CD4-positive, alpha-beta memory T cell (primary cell): ENCODE measurements at regions not wholly inside any gene's neighbourhood (a gene's known extent, or its start where the extent isn't known, plus 50 kb on each side); places are given as distances from the start of the nearest gene placed in this dataset.

Source experiments
- CTCF ChIA-PET: fragments of 350-600 bp; sonication (Branson Sonifier 250); formaldehyde crosslinking; loops from one replicate; lab custom pipeline; 2021; ENCODE audit warnings: inconsistent platforms; ENCODE audit not compliant: partially characterized antibody; lab: Charles Lee
- POLR2A ChIA-PET: fragments of 350-600 bp; sonication (Branson Sonifier 250); formaldehyde crosslinking; loops from one replicate; lab custom pipeline; 2021; ENCODE audit not compliant: partially characterized antibody; lab: Charles Lee
- DNase-seq, 5 donors: peaks; one replicate each; pipeline versions ENCODE4 v3.0.0 to v3.0.0-alpha.2; 2020 to 2022; ENCODE audit warnings: mixed read lengths in 1 of 5
- H3K27ac ChIP-seq: one replicate; pipeline ENCODE4 v1.7.0; 2013; ENCODE audit warnings: low read depth, low read length
- H3K27me3 ChIP-seq: 2 replicates; pipeline ENCODE4 v1.7.0; 2013; ENCODE audit warnings: mild to moderate bottlenecking, low read length, moderate library complexity; ENCODE audit not compliant: insufficient read depth
- H3K36me3 ChIP-seq: 2 replicates; pipeline ENCODE4 v1.7.0; 2013; ENCODE audit warnings: mild to moderate bottlenecking, low read length, moderate library complexity; ENCODE audit not compliant: insufficient read depth
- H3K4me1 ChIP-seq: 2 replicates; pipeline ENCODE4 v1.7.0; 2013; ENCODE audit warnings: mild to moderate bottlenecking, low read length, moderate library complexity; ENCODE audit not compliant: insufficient read depth
- H3K4me3 ChIP-seq, 2 donors: one replicate each; pipeline ENCODE4 v1.7.0; 2013; ENCODE audit warnings: low read length in 2 of 2, mild to moderate bottlenecking in 1 of 2
- H3K9me3 ChIP-seq, 2 donors: one replicate each; pipeline ENCODE4 v1.7.0; 2013; ENCODE audit warnings: low read length in 2 of 2, control low read depth in 1 of 2; ENCODE audit not compliant: control insufficient read depth in 1 of 2
- H3K27ac Mint-ChIP-seq, 7 donors: one replicate each; pipeline ENCODE4 v1.8.0; 2020 to 2021; ENCODE audit warnings: mixed read lengths in 7 of 7, mild to moderate bottlenecking in 6 of 7, inconsistent platforms in 3 of 7, moderate library complexity in 3 of 7
- H3K27me3 Mint-ChIP-seq, 2 donors: one replicate each; pipeline ENCODE4 v1.8.0; 2020 to 2021; ENCODE audit warnings: mixed read lengths in 2 of 2
- H3K36me3 Mint-ChIP-seq, 2 donors: one replicate each; pipeline ENCODE4 v1.8.0; 2020 to 2021; ENCODE audit warnings: mixed read lengths in 2 of 2, inconsistent platforms in 1 of 2, mild to moderate bottlenecking in 1 of 2
- H3K4me1 Mint-ChIP-seq, 4 donors: one replicate each; pipeline ENCODE4 v1.8.0; 2020 to 2021; ENCODE audit warnings: mixed read lengths in 4 of 4, mild to moderate bottlenecking in 1 of 4
- H3K4me3 Mint-ChIP-seq, 8 donors: one replicate each; pipeline ENCODE4 v1.8.0; 2020 to 2021; ENCODE audit warnings: mixed read lengths in 8 of 8, mild to moderate bottlenecking in 7 of 8, moderate library complexity in 6 of 8, inconsistent platforms in 3 of 8
- H3K9me3 Mint-ChIP-seq, 8 donors: one replicate each; pipeline ENCODE4 v1.8.0; 2020 to 2021; ENCODE audit warnings: mixed read lengths in 8 of 8, mild to moderate bottlenecking in 5 of 8, inconsistent platforms in 3 of 8, moderate library complexity in 1 of 8
- intact Hi-C: fragments of 100-400 bp; cut with micrococcal nuclease; formaldehyde crosslinking; loops from one replicate; pipeline ENCODE4 v1.15.1; 2023

DNA sequence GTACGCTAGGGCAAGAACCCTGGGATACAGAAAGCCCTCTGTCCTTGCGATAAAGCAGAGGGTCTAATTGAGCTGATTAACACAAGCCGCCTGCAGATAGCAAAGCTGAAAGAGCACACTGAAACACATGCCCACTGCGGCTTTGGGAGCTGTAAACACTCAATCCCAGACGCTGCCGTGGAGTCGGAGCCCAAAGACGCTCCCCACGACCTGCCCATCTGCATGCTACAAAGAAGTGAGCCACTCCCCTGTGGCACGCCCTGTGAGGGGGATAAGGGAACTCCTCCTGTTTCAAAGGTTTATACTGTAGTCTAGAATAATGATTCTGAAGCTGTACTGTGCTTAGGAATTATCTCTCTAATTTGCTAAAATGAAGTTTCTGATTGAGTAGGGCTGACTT is 985.6 kb upstream of the GHITM start:
- Histone ChIP-seq H3K36me3 (no peaks in the 10 kb centered on the region), H3K27ac (no peak overlapping the region), H3K27me3 (no peaks in the 10 kb centered on the region), H3K4me1 (no peaks in the 10 kb centered on the region), H3K4me3 (no peak overlapping the region), H3K9me3 (no peaks in the 10 kb centered on the region)
- H3K36me3 Mint-ChIP-seq, result no peaks in the 10 kb centered on the region
- ChIA-PET CTCF (no interaction called here), POLR2A (no interaction called here)
- no peak overlapping the region for H3K4me3 Mint-ChIP-seq
- peaks cover 0 to 10% (median 5%) of the 10 kb centered on the region in 8 donors for H3K9me3 Mint-ChIP-seq
- no peak for DNase-seq
- H3K27me3 Mint-ChIP-seq, result no peaks in the 10 kb centered on the region
- no peaks in the 10 kb centered on the region for H3K4me1 Mint-ChIP-seq
- H3K27ac Mint-ChIP-seq, result no peak overlapping the region
- intact Hi-C loops, result no loop called here

- intact Hi-C loops, result no loop called here
- CTCF ChIA-PET, result no interaction called here
- Histone ChIP-seq H3K36me3 (no peaks in the 10 kb centered on the region), H3K27ac (no peak overlapping the region), H3K4me3 (no peak overlapping the region), H3K4me1 (no peaks in the 10 kb centered on the region), H3K27me3 (no peaks in the 10 kb centered on the region), H3K9me3 (no peaks in the 10 kb centered on the region)
- Mint-ChIP-seq H3K4me1 (no peaks in the 10 kb centered on the region), H3K27me3 (no peaks in the 10 kb centered on the region), H3K27ac (no peak overlapping the region), H3K9me3 (peaks cover 0 to 5% (median under 1%) of the 10 kb centered on the region in 8 donors), H3K36me3 (no peaks in the 10 kb centered on the region), H3K4me3 (no peak overlapping the region)
- POLR2A ChIA-PET, result no interaction called here
- DNase-seq, result no peak
These were observed 975.2 kb upstream of the GHITM start for GRCh38 chr10:83164156-83164555.

DNA sequence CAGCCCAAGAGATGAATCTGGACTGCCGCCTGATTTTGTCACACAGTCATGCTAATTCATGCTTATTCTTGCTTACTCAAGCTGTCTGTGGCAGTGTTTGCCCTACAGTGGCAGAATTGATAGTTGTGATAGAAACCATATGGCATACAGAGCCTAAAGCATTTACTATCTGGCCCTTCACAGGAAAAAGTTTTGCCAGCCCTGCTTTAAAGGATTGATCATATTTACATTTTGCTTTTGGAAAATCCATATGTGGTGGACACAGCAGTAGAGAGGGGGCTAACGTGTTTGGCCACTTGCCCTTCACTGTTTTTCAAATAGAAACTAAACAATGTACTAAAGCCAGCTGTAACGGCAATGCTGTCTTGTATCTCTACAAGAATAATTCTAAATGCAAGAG is 974.0 kb upstream of the GHITM start:
- Mint-ChIP-seq H3K9me3 (peaks cover 0 to 5% (median 1%) of the 10 kb centered on the region in 8 donors), H3K36me3 (no peaks in the 10 kb centered on the region), H3K4me1 (no peaks in the 10 kb centered on the region), H3K27ac (no peak overlapping the region), H3K4me3 (no peak overlapping the region), H3K27me3 (no peaks in the 10 kb centered on the region)
- POLR2A ChIA-PET, result no interaction called here
- Histone ChIP-seq H3K4me1 (no peaks in the 10 kb centered on the region), H3K9me3 (no peaks in the 10 kb centered on the region), H3K36me3 (no peaks in the 10 kb centered on the region), H3K27ac (no peak overlapping the region), H3K4me3 (no peak overlapping the region), H3K27me3 (no peaks in the 10 kb centered on the region)
- intact Hi-C loops, result no loop called here
- CTCF ChIA-PET, result no interaction called here
- DNase-seq, result no peak

DNA sequence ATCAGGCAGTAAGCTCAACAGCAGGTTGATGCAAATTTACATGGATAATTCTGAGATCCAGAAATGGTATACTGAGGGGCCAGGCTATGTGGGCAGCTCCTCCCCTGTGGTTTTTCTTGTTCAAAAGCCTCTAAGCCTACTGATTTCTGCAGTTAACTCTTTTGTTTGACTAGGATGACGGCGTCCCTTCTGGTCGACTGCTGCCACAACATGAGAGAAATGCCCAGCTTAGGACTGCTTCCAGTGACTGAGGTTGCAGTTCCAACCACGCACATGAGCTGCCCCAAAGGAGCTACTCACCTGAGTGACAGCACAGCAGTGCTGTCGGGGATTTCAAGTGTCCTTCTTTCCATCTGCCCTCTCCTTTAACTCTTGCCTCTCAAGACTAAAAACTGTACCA is 973.0 kb upstream of the GHITM start:
- no peaks in the 10 kb centered on the region for H3K27me3 Mint-ChIP-seq
- DNase-seq, result no peak
- Histone ChIP-seq H3K27me3 (no peaks in the 10 kb centered on the region), H3K4me1 (no peaks in the 10 kb centered on the region), H3K36me3 (no peaks in the 10 kb centered on the region), H3K4me3 (no peak overlapping the region), H3K27ac (no peak overlapping the region), H3K9me3 (no peaks in the 10 kb centered on the region)
- ChIA-PET POLR2A (no interaction called here), CTCF (no interaction called here)
- no peak overlapping the region for H3K4me3 Mint-ChIP-seq
- H3K9me3 Mint-ChIP-seq, result peaks cover 0 to 5% (median 1%) of the 10 kb centered on the region in 8 donors
- no peaks in the 10 kb centered on the region for H3K36me3 Mint-ChIP-seq
- no peaks in the 10 kb centered on the region for H3K4me1 Mint-ChIP-seq
- intact Hi-C loops, result no loop called here
- H3K27ac Mint-ChIP-seq, result no peak overlapping the region

DNA sequence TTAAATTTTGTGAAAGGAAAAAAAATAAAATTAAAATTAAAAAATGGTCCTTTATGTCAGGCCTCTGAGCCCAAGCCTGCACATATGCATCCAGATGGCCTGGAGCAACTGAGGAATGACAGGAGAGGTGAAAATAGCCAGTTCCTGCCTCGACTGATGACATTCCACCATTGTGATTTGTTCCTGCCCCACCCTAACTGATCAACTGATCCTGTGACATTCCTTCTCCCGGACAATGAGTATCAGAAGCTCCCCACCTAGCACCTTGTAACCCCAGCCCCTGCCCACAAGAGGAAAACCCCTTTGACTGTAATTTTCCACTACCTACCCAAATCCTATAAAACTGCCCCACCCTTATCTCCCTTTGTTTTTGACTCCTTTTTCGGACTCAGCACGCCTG is 972.2 kb upstream of the GHITM start:
- intact Hi-C loops, result no loop called here
- Histone ChIP-seq H3K27me3 (no peaks in the 10 kb centered on the region), H3K9me3 (no peaks in the 10 kb centered on the region), H3K4me1 (no peaks in the 10 kb centered on the region), H3K4me3 (no peak overlapping the region), H3K27ac (no peak overlapping the region), H3K36me3 (no peaks in the 10 kb centered on the region)
- Mint-ChIP-seq H3K36me3 (no peaks in the 10 kb centered on the region), H3K27ac (no peak overlapping the region), H3K9me3 (peaks cover 0 to 5% (median 0%) of the 10 kb centered on the region in 8 donors), H3K4me3 (no peak overlapping the region), H3K27me3 (no peaks in the 10 kb centered on the region), H3K4me1 (no peaks in the 10 kb centered on the region)
- ChIA-PET CTCF (no interaction called here), POLR2A (no interaction called here)
- no peak for DNase-seq

- H3K36me3 ChIP-seq, result no peaks in the 10 kb centered on the region
- H3K4me1 ChIP-seq, result no peaks in the 10 kb centered on the region
- Mint-ChIP-seq H3K9me3 (peaks cover 0 to 14% (median 7%) of the 10 kb centered on the region in 8 donors), H3K27me3 (no peaks in the 10 kb centered on the region), H3K36me3 (no peaks in the 10 kb centered on the region), H3K4me1 (no peaks in the 10 kb centered on the region), H3K27ac (no peak overlapping the region), H3K4me3 (no peak overlapping the region)
- intact Hi-C loops, result no loop called here
- no peak overlapping the region for H3K27ac ChIP-seq
- no peaks in the 10 kb centered on the region for H3K27me3 ChIP-seq
- ChIA-PET POLR2A (no interaction called here), CTCF (no interaction called here)
- no peaks in the 10 kb centered on the region for H3K9me3 ChIP-seq
- DNase-seq, result no peak
- H3K4me3 ChIP-seq, result no peak overlapping the region
These were observed 962.4 kb upstream of the GHITM start for GRCh38 chr10:83176901-83177300.

GRCh38 chr10:83178526-83178925 is 960.8 kb upstream of the GHITM start:
- no peak overlapping the region for H3K27ac ChIP-seq
- no peak overlapping the region for H3K4me3 ChIP-seq
- Mint-ChIP-seq H3K4me3 (no peak overlapping the region), H3K9me3 (peaks cover 0 to 12% (median 5%) of the 10 kb centered on the region in 8 donors), H3K27me3 (no peaks in the 10 kb centered on the region), H3K27ac (no peak overlapping the region), H3K36me3 (no peaks in the 10 kb centered on the region), H3K4me1 (no peaks in the 10 kb centered on the region)
- H3K36me3 ChIP-seq, result no peaks in the 10 kb centered on the region
- intact Hi-C loops, result no loop called here
- no peaks in the 10 kb centered on the region for H3K9me3 ChIP-seq
- DNase-seq, result no peak
- H3K27me3 ChIP-seq, result no peaks in the 10 kb centered on the region
- H3K4me1 ChIP-seq, result no peaks in the 10 kb centered on the region
- CTCF ChIA-PET, result no interaction called here
- POLR2A ChIA-PET, result no interaction called here

DNA sequence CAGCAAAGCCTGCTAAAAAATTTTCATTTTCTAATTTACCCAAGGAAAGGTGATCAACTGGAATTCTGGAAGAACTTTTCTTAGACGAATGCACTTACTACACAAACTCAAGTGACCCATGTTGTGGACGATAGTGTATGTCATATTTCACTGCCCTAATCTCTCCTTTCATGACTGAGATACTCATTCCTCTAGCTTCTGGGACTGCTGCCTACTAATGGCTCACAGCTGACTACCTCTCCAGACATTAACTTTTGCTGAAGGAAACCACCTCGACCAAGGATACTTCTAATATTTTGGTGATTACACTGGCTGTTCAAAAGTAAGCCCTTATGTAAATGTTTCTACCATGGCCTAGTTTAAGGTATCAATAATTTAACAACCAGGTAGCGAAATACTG is 959.9 kb upstream of the GHITM start:
- Histone ChIP-seq H3K27ac (no peak overlapping the region), H3K27me3 (no peaks in the 10 kb centered on the region), H3K9me3 (no peaks in the 10 kb centered on the region), H3K36me3 (no peaks in the 10 kb centered on the region), H3K4me1 (no peaks in the 10 kb centered on the region), H3K4me3 (no peak overlapping the region)
- no peak for DNase-seq
- ChIA-PET CTCF (no interaction called here), POLR2A (no interaction called here)
- Mint-ChIP-seq H3K36me3 (no peaks in the 10 kb centered on the region), H3K9me3 (peaks cover 0 to 12% (median 3%) of the 10 kb centered on the region in 8 donors), H3K27ac (no peak overlapping the region), H3K4me1 (no peaks in the 10 kb centered on the region), H3K27me3 (no peaks in the 10 kb centered on the region), H3K4me3 (no peak overlapping the region)
- intact Hi-C loops, result no loop called here
